GM23248 (cell line): ENCODE measurements at regions not wholly inside any gene's neighbourhood (a gene's known extent, or its start where the extent isn't known, plus 50 kb on each side); places are given as distances from the start of the nearest gene placed in this dataset.
A peak's percentile ranks its signal among the peaks of the same experiment; 100 is the strongest.

ENCODE experiments used
- DNase-seq: peaks from one replicate; pipeline ENCODE4 v3.0.0-alpha.2; 2015
- H2AFZ ChIP-seq: fragments of 200-600 bp; sonication (generic); 2 replicates; pipeline ENCODE4 v1.6.1; 2016; ENCODE audit warnings: antibody characterized with exemption
- H3F3A ChIP-seq: fragments of 200-600 bp; sonication (generic); 2 replicates; pipeline ENCODE4 v1.6.1; 2016; ENCODE audit warnings: mild to moderate bottlenecking, antibody characterized with exemption, mixed run types; ENCODE audit not compliant: insufficient read depth
- H3K27ac ChIP-seq: fragments of 200-600 bp; sonication (generic); 2 replicates; pipeline ENCODE4 v1.5.1; 2016; ENCODE audit warnings: mild to moderate bottlenecking
- H3K27me3 ChIP-seq: fragments of 200-600 bp; sonication (generic); replicated peaks from 2 replicates; pipeline ENCODE4 v1.6.1; 2016; ENCODE audit warnings: mild to moderate bottlenecking; ENCODE audit not compliant: insufficient read depth
- H3K36me3 ChIP-seq: fragments of 200-600 bp; sonication (generic); 2 replicates; pipeline ENCODE4 v1.6.1; 2016; ENCODE audit warnings: low read depth, mild to moderate bottlenecking
- H3K4me1 ChIP-seq: fragments of 200-600 bp; sonication (generic); 2 replicates; pipeline ENCODE4 v1.6.1; 2016; ENCODE audit warnings: mild to moderate bottlenecking; ENCODE audit not compliant: insufficient read depth
- H3K4me2 ChIP-seq: fragments of 200-600 bp; sonication (generic); one replicate; pipeline ENCODE4 v1.6.1; 2016; ENCODE audit warnings: mild to moderate bottlenecking; ENCODE audit not compliant: unreplicated experiment
- H3K4me3 ChIP-seq: fragments of 200-600 bp; sonication (generic); 2 replicates; pipeline ENCODE4 v1.5.1; 2016; ENCODE audit warnings: mild to moderate bottlenecking
- H3K79me2 ChIP-seq: fragments of 200-600 bp; sonication (generic); 2 replicates; pipeline ENCODE4 v1.6.1; 2016; ENCODE audit warnings: mild to moderate bottlenecking; ENCODE audit not compliant: insufficient read depth
- H3K9ac ChIP-seq: fragments of 200-600 bp; sonication (generic); 2 replicates; pipeline ENCODE4 v1.6.1; 2016; ENCODE audit warnings: mild to moderate bottlenecking
- H3K9me2 ChIP-seq: fragments of 200-600 bp; sonication (generic); 2 replicates; pipeline ENCODE4 v1.6.1; 2016; ENCODE audit warnings: mixed run types, mild to moderate bottlenecking, moderate library complexity; ENCODE audit not compliant: insufficient read depth
- H3K9me3 ChIP-seq: fragments of 200-600 bp; sonication (generic); one replicate; pipeline ENCODE4 v1.6.1; 2017; ENCODE audit warnings: low read depth
- H4K20me1 ChIP-seq: fragments of 200-600 bp; sonication (generic); 2 replicates; pipeline ENCODE4 v1.6.0; 2016; ENCODE audit not compliant: insufficient read depth
- EZH2 ChIP-seq: fragments of 200-600 bp; sonication (generic); IDR thresholded peaks from 2 replicates; pipeline ENCODE4 v1.6.1; 2018; ENCODE audit warnings: antibody characterized with exemption, mild to moderate bottlenecking; ENCODE audit not compliant: insufficient read depth, poor library complexity, severe bottlenecking
- EZH2phosphoT487 ChIP-seq: fragments of 200-600 bp; sonication (generic); IDR thresholded peaks from 2 replicates; pipeline ENCODE4 v1.6.1; 2018; ENCODE audit warnings: antibody characterized with exemption, moderate library complexity, mild to moderate bottlenecking, low read depth; ENCODE audit not compliant: insufficient read depth
- WGBS, 2 experiments: methylation state at CpG; one replicate each; pipeline ENCODE4 v1.1.6; 2015 to 2017; ENCODE audit warnings: low lambda C conversion rate in 2 of 2, low coverage in 1 of 2; ENCODE audit errors: missing lambda C conversion rate in 2 of 2; 5-methylcytosine and 5-hydroxymethylcytosine counted together
- in situ Hi-C: fragments of 300-500 bp; cut with MboI; formaldehyde crosslinking; loops from 2 replicates; pipeline ENCODE4 v1.15.0; 2020

DNA sequence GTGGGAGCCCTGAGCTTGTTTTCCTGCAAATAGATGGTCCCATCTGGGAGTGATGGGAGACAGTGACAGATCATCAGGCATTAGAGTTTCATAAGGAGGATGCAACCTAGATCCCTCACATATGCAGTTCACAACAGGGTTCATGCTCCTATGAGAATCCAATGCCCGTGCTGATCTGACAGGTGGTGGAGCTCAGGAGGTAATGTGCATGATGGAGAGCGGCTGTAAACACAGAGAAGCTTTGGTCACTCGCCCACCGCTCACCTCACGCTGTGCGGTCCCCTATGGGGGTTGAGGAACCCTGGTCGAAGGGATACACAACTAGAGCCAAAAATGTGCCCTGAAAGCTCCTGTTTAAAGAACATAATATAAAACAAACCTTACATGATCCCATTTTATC lies 88.5 kb upstream of the CREB5 start:
- no peak overlapping the region for H3K9ac ChIP-seq
- TF ChIP-seq EZH2 = no peak
- TF ChIP-seq EZH2phosphoT487 = no peak
- no peaks in the 10 kb centered on the region for H3K9me3 ChIP-seq
- H3K4me2 ChIP-seq = no peak overlapping the region
- in situ Hi-C loops = no loop called here
- H2AFZ ChIP-seq = no peak overlapping the region
- no peaks in the 10 kb centered on the region for H3K9me2 ChIP-seq
- no peak overlapping the region for H3K4me3 ChIP-seq
- H3K4me1 ChIP-seq = no peaks in the 10 kb centered on the region; the same call in 1 of the 2 replicates
- DNase-seq = no peak
- peaks cover 1% of the 10 kb centered on the region; the same call in 1 of the 2 replicates for H3F3A ChIP-seq
- no peaks in the 10 kb centered on the region for H3K27me3 ChIP-seq
- H3K27ac ChIP-seq = no peak overlapping the region
- no peaks in the 10 kb centered on the region for H4K20me1 ChIP-seq
- H3K36me3 ChIP-seq = no peaks in the 10 kb centered on the region
- WGBS, 2 experiments = 82 to 86% methylated on average over 7 of the region's 7 CpGs
- H3K79me2 ChIP-seq = no peaks in the 10 kb centered on the region

DNA sequence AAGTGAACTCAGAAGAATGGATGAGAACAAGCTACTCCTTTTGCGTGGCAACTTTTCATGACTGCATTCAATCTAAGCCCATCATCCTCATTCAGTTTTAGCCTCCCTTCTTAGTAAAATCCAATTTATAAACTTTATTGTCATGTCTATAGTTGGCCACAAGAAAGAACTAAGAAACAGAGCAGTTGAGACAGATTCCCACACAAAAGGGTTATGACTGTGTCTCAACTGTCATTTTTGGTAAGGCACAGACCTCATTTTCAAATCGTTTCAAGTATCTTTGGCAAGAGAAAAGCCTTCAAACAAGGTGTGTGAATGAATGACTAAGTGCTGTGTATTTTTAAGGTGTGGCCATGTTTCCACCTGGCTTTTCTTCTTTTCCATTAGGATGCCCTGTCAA lies 84.2 kb upstream of the CREB5 start:
- no peak for TF ChIP-seq EZH2phosphoT487
- TF ChIP-seq EZH2 = no peak
- no peak for DNase-seq
- H4K20me1 ChIP-seq = no peaks in the 10 kb centered on the region
- H3K27me3 ChIP-seq = no peaks in the 10 kb centered on the region
- H3K79me2 ChIP-seq = no peaks in the 10 kb centered on the region
- peaks cover 17% of the 10 kb centered on the region for H3K4me1 ChIP-seq
- H3K36me3 ChIP-seq = no peaks in the 10 kb centered on the region
- 83 to 93% methylated on average over 2 of the region's 2 CpGs for WGBS, 2 experiments
- no peak overlapping the region for H3K4me2 ChIP-seq
- H3F3A ChIP-seq = peaks cover 19% of the 10 kb centered on the region; the same call in 1 of the 2 replicates
- no peaks in the 10 kb centered on the region for H3K9me3 ChIP-seq
- no peak overlapping the region for H3K4me3 ChIP-seq
- in situ Hi-C loops = no loop called here
- H3K9ac ChIP-seq = no peak overlapping the region
- no peaks in the 10 kb centered on the region for H3K9me2 ChIP-seq
- no peak overlapping the region for H3K27ac ChIP-seq
- no peak overlapping the region for H2AFZ ChIP-seq

DNA sequence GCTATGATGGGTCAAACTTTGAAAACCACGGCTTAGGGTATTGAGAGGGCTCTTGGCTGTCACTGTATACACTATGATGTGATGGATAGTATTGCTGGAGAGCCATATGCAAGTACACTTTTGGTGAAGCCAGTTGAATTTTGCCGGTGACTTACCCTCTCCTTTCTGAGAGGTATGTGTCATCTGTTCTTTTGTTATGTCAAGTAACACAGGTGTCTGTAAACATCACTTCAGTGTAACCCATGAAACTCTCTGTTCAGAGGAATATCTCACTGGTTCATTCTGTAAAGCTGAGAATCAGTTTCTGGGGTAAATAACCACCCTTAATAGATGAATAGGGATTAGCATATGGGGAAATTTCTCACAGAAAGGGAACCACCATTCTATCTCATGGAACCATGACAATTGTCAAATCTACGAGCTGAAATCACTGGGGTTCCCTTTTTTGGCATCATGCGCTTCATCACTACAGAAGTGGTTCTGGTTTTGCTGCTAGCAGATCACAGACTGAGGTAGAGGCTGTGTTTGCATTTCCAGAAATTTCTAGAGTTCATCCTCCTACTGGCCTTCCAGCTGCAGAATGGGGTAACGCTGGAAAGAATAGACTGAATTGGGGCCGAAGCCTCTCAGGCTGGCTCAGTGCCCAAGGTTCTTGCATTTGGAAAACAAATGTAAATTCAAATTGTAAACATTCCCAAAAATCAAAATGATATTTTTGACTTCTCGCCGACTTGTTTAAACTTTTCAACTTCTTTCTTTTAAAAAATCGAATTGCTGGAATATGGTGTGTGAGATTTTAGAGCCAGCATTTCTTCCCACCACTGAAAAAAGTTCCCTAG lies 83.3 kb upstream of the CREB5 start:
- peaks cover 19% of the 10 kb centered on the region; the same call in 1 of the 2 replicates for H3F3A ChIP-seq
- H3K9me3 ChIP-seq = no peaks in the 10 kb centered on the region
- H3K36me3 ChIP-seq = no peaks in the 10 kb centered on the region
- H4K20me1 ChIP-seq = no peaks in the 10 kb centered on the region
- no peak for TF ChIP-seq EZH2phosphoT487
- no peak for TF ChIP-seq EZH2
- no peaks in the 10 kb centered on the region for H3K79me2 ChIP-seq
- no peak overlapping the region for H3K4me2 ChIP-seq
- H3K4me1 ChIP-seq = peaks cover 17% of the 10 kb centered on the region
- in situ Hi-C loops = no loop called here
- no peak overlapping the region for H3K4me3 ChIP-seq
- H3K27ac ChIP-seq = no peak overlapping the region
- no peaks in the 10 kb centered on the region for H3K9me2 ChIP-seq
- WGBS, 2 experiments = 67 to 69% methylated on average over 9 of the region's 9 CpGs
- H3K9ac ChIP-seq = no peak overlapping the region
- H2AFZ ChIP-seq = no peak overlapping the region
- H3K27me3 ChIP-seq = no peaks in the 10 kb centered on the region
- no peak for DNase-seq

DNA sequence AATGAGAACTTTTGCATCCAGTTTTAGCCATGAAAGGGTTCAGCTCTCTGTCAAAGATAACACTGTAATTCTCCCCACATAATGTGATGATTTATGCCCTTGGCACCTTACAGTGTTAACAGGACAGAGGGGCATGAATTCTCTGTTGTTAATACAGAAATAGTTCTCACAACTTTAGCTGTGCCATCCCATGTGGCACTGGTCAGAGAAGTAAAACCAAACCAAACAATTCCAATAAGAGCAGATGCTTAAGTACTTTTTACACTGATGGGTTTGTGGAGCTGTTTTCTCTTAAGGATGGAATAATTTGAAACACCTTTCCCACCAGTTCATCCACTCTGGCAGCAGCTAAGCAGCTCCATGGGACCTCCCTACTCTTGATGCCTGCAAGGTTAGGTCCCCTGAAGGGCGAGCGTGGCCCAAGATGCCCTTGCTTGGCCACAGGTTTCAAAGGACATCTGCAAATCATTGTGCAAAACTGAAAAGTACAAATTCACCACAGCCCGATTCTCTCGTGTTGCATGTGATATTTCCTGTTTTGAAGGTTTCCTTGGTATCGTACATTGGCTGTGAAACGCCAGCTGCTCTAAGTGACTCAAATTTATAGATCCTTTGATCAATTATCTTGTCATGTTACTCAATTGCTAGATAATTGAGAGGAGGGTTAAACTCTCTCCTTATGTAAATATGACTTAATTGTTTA lies 82.5 kb upstream of the CREB5 start:
- H3K4me2 ChIP-seq = peak overlapping the region; percentile 68
- H3K36me3 ChIP-seq = no peaks in the 10 kb centered on the region
- H3K4me3 ChIP-seq = peak overlapping the region; percentile 45
- peak; percentile 46 for DNase-seq
- peaks cover 19% of the 10 kb centered on the region; the same call in 1 of the 2 replicates for H3F3A ChIP-seq
- H3K4me1 ChIP-seq = peaks cover 17% of the 10 kb centered on the region
- H3K79me2 ChIP-seq = no peaks in the 10 kb centered on the region
- TF ChIP-seq EZH2 (no peak), EZH2phosphoT487 (no peak)
- 3 to 5% methylated on average over 6 of the region's 6 CpGs for WGBS, 2 experiments
- H3K27ac ChIP-seq = no peak overlapping the region
- peak overlapping the region; percentile 22; the same call in 1 of the 2 replicates for H2AFZ ChIP-seq
- peaks cover 4% of the 10 kb centered on the region for H3K9me3 ChIP-seq
- no peaks in the 10 kb centered on the region for H4K20me1 ChIP-seq
- no peaks in the 10 kb centered on the region for H3K27me3 ChIP-seq
- in situ Hi-C loops = no loop called here
- H3K9me2 ChIP-seq = no peaks in the 10 kb centered on the region
- peak overlapping the region; percentile 28; the same call in 1 of the 2 replicates for H3K9ac ChIP-seq
